Astrocyte (in vitro differentiated cells and primary cell): ENCODE measurements at regions not wholly inside any gene's neighbourhood (a gene's known extent, or its start where the extent isn't known, plus 50 kb on each side); places are given as distances from the start of the nearest gene placed in this dataset.

ENCODE experiments used
- DNase-seq: peaks from one replicate; pipeline ENCODE4 v3.0.0-alpha.2; 2010; ENCODE audit warnings: low read depth
- FAIRE-seq: peaks from 2 replicates; lab custom pipeline; 2011; peaks lifted over from hg19 to GRCh38; lab: Jason Lieb, UNC
- H2AFZ ChIP-seq: 2 replicates; pipeline ENCODE4 v1.6.0; 2012; ENCODE audit warnings: low read depth, low read length, inconsistent platforms
- H3K27ac ChIP-seq: 2 replicates; pipeline ENCODE4 v1.5.1; 2011; ENCODE audit warnings: low read depth, low read length, inconsistent platforms
- H3K27me3 ChIP-seq: 2 replicates; pipeline ENCODE4 v1.6.0; 2011; ENCODE audit warnings: low read length, inconsistent platforms; ENCODE audit not compliant: insufficient read depth
- H3K36me3 ChIP-seq: 2 replicates; pipeline ENCODE4 v1.5.1; 2011; ENCODE audit warnings: low read length, inconsistent platforms; ENCODE audit not compliant: insufficient read depth
- H3K4me1 ChIP-seq: 2 replicates; pipeline ENCODE4 v1.5.1; 2011; ENCODE audit warnings: low read length, inconsistent platforms; ENCODE audit not compliant: insufficient read depth
- H3K4me2 ChIP-seq: 2 replicates; pipeline ENCODE4 v1.6.0; 2012; ENCODE audit warnings: low read length, inconsistent platforms
- H3K4me3 ChIP-seq: 2 replicates; pipeline ENCODE4 v1.5.1; 2011; ENCODE audit warnings: low read depth, mild to moderate bottlenecking, low read length, inconsistent platforms; ENCODE audit not compliant: insufficient read depth
- H3K79me2 ChIP-seq: 2 replicates; pipeline ENCODE4 v1.6.0; 2012; ENCODE audit warnings: mild to moderate bottlenecking, low read length, inconsistent platforms; ENCODE audit not compliant: insufficient read depth
- H3K9ac ChIP-seq: 2 replicates; pipeline ENCODE4 v1.6.0; 2012; ENCODE audit warnings: mild to moderate bottlenecking, low read length, inconsistent platforms
- H3K9me3 ChIP-seq: 2 replicates; pipeline ENCODE4 v1.5.1; 2012; ENCODE audit warnings: low read depth, mild to moderate bottlenecking, low read length, inconsistent platforms; ENCODE audit not compliant: insufficient read depth
- H4K20me1 ChIP-seq: 2 replicates; pipeline ENCODE4 v1.6.0; 2012; ENCODE audit warnings: low read length, inconsistent platforms; ENCODE audit not compliant: insufficient read depth
- H3K27ac Mint-ChIP-seq: one replicate; pipeline ENCODE4 v1.8.0; 2021; ENCODE audit warnings: mild to moderate bottlenecking, mixed read lengths; ENCODE audit not compliant: unreplicated experiment
- H3K27me3 Mint-ChIP-seq: one replicate; pipeline ENCODE4 v1.8.0; 2021; ENCODE audit warnings: low read depth, mixed read lengths; ENCODE audit not compliant: unreplicated experiment
- H3K36me3 Mint-ChIP-seq: one replicate; pipeline ENCODE4 v1.8.0; 2021; ENCODE audit warnings: low read depth, mixed read lengths; ENCODE audit not compliant: unreplicated experiment
- H3K4me1 Mint-ChIP-seq: one replicate; pipeline ENCODE4 v1.8.0; 2021; ENCODE audit warnings: low read depth, mixed read lengths; ENCODE audit not compliant: unreplicated experiment
- H3K4me3 Mint-ChIP-seq: one replicate; pipeline ENCODE4 v1.8.0; 2021; ENCODE audit warnings: mild to moderate bottlenecking, moderate library complexity, mixed read lengths; ENCODE audit not compliant: unreplicated experiment
- H3K9me3 Mint-ChIP-seq: one replicate; pipeline ENCODE4 v1.8.0; 2021; ENCODE audit warnings: mild to moderate bottlenecking, mixed read lengths; ENCODE audit not compliant: unreplicated experiment
- EZH2 ChIP-seq: IDR thresholded peaks from 2 replicates; pipeline ENCODE4 v1.6.1; 2012; ENCODE audit warnings: mild to moderate bottlenecking, low read length, inconsistent platforms; ENCODE audit not compliant: insufficient read depth
- TF ChIP-seq, protein P1 (sequence below): IDR thresholded peaks from 2 replicates; pipeline ENCODE4 v1.5.1; 2011; ENCODE audit warnings: low read depth, mild to moderate bottlenecking, inconsistent platforms, low read length, moderate library complexity; ENCODE audit not compliant: insufficient read depth

DNA sequence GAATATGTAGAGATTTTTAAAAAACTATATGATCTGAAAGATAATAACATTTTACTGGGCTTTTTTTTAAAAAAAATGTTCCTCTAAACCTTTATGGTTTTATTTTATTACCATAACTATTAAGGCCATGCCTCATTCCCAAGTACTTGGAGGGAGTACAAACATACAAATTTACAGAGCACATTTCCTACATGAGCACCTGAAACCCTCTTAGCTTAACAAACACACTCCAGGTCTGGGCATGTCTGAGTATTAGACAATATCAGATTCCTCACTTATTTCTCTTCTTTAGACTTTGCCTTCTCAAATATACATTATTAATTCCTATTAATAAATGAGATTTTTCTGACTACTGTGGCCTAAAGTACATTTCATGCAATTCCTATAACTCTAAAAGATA lies 319.2 kb downstream of the SLCO4C1 start:
- H3K9me3 ChIP-seq: no peaks in the 10 kb centered on the region
- H3K4me2 ChIP-seq: no peak overlapping the region
- Mint-ChIP-seq H3K27me3 (no peaks in the 10 kb centered on the region), H3K27ac (no peak overlapping the region), H3K9me3 (no peaks in the 10 kb centered on the region), H3K36me3 (no peaks in the 10 kb centered on the region), H3K4me1 (no peaks in the 10 kb centered on the region), H3K4me3 (no peak overlapping the region)
- no peaks in the 10 kb centered on the region for H3K4me1 ChIP-seq
- no peak overlapping the region for H2AFZ ChIP-seq
- no peak overlapping the region for H3K4me3 ChIP-seq
- no peak overlapping the region for H3K27ac ChIP-seq
- FAIRE-seq (no peak), DNase-seq (no peak)
- no peak for TF ChIP-seq EZH2
- TF ChIP-seq, protein P1, sequence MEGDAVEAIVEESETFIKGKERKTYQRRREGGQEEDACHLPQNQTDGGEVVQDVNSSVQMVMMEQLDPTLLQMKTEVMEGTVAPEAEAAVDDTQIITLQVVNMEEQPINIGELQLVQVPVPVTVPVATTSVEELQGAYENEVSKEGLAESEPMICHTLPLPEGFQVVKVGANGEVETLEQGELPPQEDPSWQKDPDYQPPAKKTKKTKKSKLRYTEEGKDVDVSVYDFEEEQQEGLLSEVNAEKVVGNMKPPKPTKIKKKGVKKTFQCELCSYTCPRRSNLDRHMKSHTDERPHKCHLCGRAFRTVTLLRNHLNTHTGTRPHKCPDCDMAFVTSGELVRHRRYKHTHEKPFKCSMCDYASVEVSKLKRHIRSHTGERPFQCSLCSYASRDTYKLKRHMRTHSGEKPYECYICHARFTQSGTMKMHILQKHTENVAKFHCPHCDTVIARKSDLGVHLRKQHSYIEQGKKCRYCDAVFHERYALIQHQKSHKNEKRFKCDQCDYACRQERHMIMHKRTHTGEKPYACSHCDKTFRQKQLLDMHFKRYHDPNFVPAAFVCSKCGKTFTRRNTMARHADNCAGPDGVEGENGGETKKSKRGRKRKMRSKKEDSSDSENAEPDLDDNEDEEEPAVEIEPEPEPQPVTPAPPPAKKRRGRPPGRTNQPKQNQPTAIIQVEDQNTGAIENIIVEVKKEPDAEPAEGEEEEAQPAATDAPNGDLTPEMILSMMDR: no peak
- H3K27me3 ChIP-seq: no peaks in the 10 kb centered on the region
- H3K9ac ChIP-seq: no peak overlapping the region
- H4K20me1 ChIP-seq: no peaks in the 10 kb centered on the region
- H3K79me2 ChIP-seq: no peaks in the 10 kb centered on the region
- H3K36me3 ChIP-seq: no peaks in the 10 kb centered on the region

DNA sequence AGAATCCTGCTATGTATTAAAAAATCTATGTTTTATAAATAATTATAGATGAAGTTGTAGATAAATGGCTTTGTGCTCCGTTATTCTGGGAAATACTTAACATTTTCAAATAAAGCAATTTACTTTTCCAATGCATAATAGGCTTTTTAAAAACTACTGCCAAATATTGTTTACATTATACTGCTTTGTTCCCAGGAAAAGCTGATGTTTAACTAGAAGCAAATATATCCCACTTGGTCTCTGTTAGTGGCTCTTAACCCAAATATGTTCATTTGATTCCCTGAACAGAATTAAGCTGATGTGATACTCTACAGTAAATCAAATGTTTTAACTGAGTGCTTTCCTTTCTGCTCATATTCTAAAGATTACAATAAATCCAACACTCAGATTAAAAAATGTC lies 326.3 kb downstream of the SLCO4C1 start:
- Mint-ChIP-seq H3K4me3 (no peak overlapping the region), H3K36me3 (no peaks in the 10 kb centered on the region), H3K4me1 (no peaks in the 10 kb centered on the region), H3K27me3 (no peaks in the 10 kb centered on the region), H3K9me3 (no peaks in the 10 kb centered on the region), H3K27ac (no peak overlapping the region)
- Histone ChIP-seq H3K4me1 (no peaks in the 10 kb centered on the region), H3K27ac (no peak overlapping the region), H3K9ac (no peak overlapping the region), H3K79me2 (no peaks in the 10 kb centered on the region), H3K4me3 (no peak overlapping the region), H3K9me3 (no peaks in the 10 kb centered on the region), H3K4me2 (no peak overlapping the region), H3K27me3 (no peaks in the 10 kb centered on the region), H4K20me1 (no peaks in the 10 kb centered on the region), H2AFZ (no peak overlapping the region), H3K36me3 (no peaks in the 10 kb centered on the region)
- DNase-seq: no peak
- FAIRE-seq: no peak
- no peak for TF ChIP-seq EZH2
- TF ChIP-seq, protein P1: no peak

DNA sequence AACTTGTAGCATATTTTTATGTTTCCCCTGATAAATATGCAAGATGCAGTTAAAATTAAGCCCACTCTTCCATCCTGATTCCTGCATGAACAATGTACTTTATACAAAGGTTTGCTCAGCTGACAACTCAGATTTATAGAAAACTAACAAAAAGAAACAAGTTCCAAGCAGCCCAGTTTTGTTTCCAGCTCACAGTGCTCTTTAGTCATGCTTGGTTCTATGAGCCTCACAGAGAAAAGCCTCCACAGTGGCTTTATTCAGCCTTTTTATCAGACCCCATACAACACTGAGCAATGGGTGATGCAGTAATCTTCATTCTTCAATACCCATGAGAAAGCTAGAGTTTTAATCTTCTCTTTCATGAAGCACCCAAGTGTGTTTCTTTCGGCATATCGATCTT lies 329.6 kb downstream of the SLCO4C1 start:
- no peaks in the 10 kb centered on the region for H3K9me3 Mint-ChIP-seq
- FAIRE-seq: no peak
- H3K4me1 Mint-ChIP-seq: no peaks in the 10 kb centered on the region
- H4K20me1 ChIP-seq: no peaks in the 10 kb centered on the region
- no peak overlapping the region for H3K4me3 ChIP-seq
- H3K36me3 Mint-ChIP-seq: no peaks in the 10 kb centered on the region
- no peak overlapping the region for H3K27ac Mint-ChIP-seq
- H3K79me2 ChIP-seq: no peaks in the 10 kb centered on the region
- no peaks in the 10 kb centered on the region for H3K27me3 ChIP-seq
- no peaks in the 10 kb centered on the region for H3K27me3 Mint-ChIP-seq
- TF ChIP-seq, protein P1: no peak
- TF ChIP-seq EZH2: no peak
- DNase-seq: no peak
- no peaks in the 10 kb centered on the region for H3K9me3 ChIP-seq
- no peak overlapping the region for H3K27ac ChIP-seq
- peak overlapping the region; percentile 50 for H2AFZ ChIP-seq
- H3K36me3 ChIP-seq: no peaks in the 10 kb centered on the region
- H3K9ac ChIP-seq: no peak overlapping the region
- H3K4me3 Mint-ChIP-seq: no peak overlapping the region
- no peaks in the 10 kb centered on the region for H3K4me1 ChIP-seq
- no peak overlapping the region for H3K4me2 ChIP-seq
